22Rv1 (cell line): ENCODE measurements at regions not wholly inside any gene's neighbourhood (a gene's known extent, or its start where the extent isn't known, plus 50 kb on each side); places are given as distances from the start of the nearest gene placed in this dataset.

Source experiments
- CTCF ChIP-seq: fragments of 450-650 bp; IDR thresholded peaks from 2 replicates; pipeline ENCODE4 v1.5.1; 2017; ENCODE audit warnings: mild to moderate bottlenecking
- ZFX ChIP-seq: fragments of 450-650 bp; IDR thresholded peaks from 2 replicates; pipeline ENCODE4 v1.6.1; 2017; ENCODE audit warnings: antibody characterized with exemption, borderline replicate concordance

- TF ChIP-seq CTCF (no peak), ZFX (no peak)
Measured at GRCh38 chr3:75075158-75075557, 460.7 kb upstream of the CNTN3 start.
